ENCODE measurements at regions not wholly inside any gene's neighbourhood (a gene's known extent, or its start where the extent isn't known, plus 50 kb on each side); places are given as distances from the start of the nearest gene placed in this dataset.
A peak's percentile ranks its signal among the peaks of the same experiment; 100 is the strongest.
"Not testable (repeated sequence)": the region's sequence is repeated elsewhere in the genome, so short reads cannot be mapped to it uniquely, and the experiment has no call there.

DNA sequence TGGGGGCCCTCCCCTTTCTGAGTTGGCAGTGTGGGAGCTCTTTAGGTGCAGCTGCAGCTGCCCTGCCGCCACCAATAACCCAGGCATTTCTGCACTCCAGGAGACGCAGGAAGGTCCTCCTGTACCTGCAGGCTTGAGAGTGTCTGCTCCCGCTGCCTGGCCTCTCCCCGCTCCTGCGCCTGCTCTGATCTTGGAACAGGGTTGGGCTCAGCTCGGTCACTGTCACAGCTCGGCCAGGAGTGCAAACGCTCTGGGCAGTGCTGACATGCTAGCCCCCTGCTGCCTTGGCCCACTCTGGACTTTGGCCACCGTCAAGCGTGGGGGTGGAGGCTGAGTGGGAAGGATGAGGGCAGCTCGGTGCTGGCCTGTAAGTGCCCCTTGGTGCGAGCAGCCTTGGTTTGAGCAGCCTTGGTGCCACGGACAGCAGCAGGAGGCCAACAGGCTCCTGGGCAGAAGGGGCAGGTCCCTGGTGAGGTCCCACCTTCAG is 738.1 kb upstream of the GJE1 start:
- DNase-seq (ENCODE audit: low read depth in 2 of 2), result no peak

DNA sequence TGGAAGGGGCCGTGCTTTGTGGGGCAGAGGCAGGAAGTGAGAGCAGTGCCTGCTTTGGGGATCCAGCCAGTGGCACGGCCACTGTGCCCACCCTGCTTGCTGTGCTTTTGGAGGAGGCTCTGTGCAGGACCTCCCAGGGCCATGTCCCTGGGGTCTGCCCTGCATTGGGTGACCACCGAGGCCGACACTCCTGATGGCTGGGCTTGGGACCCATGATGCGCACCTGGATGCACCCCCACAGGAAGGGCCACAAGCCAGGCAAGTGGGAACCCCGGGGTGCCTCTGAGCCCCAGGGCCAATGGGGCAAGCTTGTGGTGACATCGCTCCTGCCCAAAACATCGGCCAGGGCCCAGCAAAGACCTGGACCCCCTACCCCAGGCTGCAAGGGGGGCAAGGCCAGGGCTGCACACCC is 738.6 kb upstream of the GJE1 start:
- DNase-seq (ENCODE audit: low read depth in 2 of 2), result no peak

GRCh38 chr6:141393405-141394124 is 739.2 kb upstream of the GJE1 start:
- no peak for DNase-seq (ENCODE audit: low read depth in 2 of 2)

DNA sequence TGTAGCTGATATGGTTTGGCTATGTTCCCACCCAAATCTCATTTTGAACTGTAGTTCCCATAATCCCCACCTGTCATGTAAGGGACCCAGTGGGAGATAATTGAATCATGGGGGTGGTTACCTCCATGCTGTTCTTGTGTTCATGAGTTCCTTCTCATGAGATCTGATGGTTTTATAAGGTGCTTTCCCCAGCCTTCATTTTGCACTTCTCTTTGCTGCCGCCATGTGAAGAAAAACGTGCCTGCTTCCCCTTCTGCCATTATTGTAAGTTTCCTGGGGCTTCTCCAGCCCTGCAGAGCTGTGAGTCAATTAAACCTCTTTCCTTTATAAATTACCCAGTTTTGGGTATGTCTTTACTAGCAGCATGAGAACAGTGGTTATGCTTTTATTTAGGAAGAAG is 741.6 kb upstream of the GJE1 start:
- not testable (repeated sequence) for DNase-seq (ENCODE audit: low read depth in 2 of 2)

DNA sequence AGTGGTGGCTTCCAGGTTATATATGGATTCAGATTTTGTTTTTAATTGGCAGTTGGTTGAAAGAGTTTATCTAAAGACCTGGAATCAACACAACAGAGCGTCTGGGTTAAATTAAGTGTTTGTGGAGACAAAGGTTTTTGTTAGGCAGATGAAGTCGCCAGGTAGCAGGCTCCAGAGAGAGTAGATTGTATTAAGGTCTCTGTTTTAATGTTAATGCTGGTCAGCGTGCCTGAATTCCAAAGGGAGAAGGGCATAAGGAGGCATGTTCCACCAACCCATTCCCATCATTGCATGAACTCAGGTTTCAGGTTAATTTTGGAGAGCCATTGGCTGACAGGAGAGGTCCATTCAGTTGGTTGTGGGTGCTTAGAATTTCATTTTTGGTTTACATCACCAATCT is 744.1 kb upstream of the GJE1 start:
- no peak for DNase-seq (ENCODE audit: low read depth in 2 of 2)

DNA sequence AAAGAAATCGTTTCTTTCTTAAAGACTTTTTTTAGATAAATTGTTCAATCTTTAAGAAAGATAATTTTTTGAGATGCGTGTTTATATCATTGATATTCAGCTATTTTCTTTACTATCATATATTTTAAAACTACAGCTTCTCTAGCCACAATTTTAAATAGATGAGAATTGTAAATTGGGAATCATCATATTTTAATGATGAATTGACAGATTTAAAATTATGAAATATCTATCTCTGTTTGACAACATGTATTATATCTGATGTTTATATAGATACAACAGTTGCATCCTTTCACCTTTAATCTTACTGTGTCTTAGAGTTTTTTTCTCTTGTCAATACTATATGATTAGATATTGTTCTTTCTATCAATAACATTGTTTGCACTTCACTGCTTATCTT is 762.3 kb upstream of the GJE1 start:
- DNase-seq (ENCODE audit: low read depth in 2 of 2), result no peak

DNA sequence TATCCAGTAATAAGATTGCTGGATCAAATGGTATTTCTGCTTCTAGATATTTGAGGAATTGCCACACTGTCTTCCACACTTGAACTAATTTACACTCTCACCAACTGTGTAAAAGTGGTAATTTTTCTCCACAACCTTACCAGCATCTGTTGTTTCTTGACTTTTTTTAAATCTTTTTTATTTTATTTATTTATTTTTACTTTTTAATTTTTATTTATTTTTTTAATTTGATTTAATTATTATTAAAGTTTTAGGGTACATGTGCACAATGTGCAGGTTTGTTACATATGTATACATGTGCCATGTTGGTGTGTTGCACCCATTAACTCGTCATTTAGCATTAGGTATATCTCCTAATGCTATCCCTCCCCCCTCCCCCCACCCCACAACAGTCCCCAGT is 765.9 kb upstream of the GJE1 start:
- not testable (repeated sequence) for DNase-seq (ENCODE audit: low read depth in 2 of 2)

DNA sequence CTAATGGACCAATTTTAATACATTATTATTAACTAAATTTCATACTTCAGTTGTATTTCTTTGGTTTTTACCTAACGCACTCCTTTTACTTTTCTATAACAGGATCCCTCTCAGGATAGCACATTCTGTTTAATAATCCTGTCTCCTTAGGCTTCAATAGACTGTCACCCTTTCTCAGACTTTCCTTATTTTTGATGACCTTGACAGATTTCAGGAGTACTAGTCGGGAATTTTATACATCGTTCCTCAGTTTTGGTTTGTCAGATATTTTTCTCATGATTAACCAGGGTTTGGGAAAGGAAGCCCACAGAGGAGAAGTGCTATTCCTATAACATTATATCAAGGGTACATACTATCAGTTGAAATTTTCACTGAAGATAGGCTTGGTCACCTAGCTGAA is 768.0 kb upstream of the GJE1 start:
- no peak for DNase-seq (ENCODE audit: low read depth in 2 of 2)

DNA sequence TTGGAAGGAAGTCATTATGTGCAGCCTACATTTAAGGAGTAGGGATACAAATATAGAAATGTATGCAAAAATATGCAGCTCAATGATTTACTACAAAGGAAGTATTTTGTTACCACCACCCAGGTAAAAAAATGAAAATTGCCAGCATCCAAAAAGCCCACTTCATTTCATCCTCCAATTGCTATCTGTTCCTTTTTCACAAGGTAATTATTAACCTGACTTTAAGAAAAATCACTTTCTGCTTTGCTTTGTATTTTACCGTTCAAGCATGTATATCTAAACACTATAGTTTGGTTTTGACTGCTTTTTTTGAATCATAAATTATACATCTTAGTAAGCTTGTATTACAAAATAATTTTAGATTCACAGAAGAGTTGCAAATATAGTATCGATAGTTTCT is 768.5 kb upstream of the GJE1 start:
- DNase-seq (ENCODE audit: low read depth in 2 of 2), result no peak

DNA sequence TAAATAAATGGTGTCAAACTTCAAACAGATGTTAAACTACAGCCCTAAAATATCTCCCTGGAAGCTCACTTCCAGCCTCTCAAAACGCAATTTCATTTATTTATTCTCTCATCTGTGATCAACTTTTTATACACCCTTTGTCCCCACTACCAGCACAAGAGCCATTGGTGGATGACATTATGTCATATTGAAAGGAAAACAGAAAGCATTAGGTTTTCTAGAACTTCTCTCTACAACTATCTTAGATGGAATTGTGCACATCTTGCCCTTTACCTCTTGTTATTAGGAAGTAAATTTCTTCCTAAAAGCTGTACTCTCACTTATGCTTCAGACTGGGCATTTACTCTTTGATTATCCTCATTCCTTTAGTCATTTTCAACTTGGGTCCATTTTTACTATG is 771.2 kb upstream of the GJE1 start:
- no peak for DNase-seq (ENCODE audit: low read depth in 2 of 2)

GRCh38 chr6:141359953-141360352 is 772.8 kb upstream of the GJE1 start:
- DNase-seq (ENCODE audit: low read depth in 2 of 2), result no peak

DNA sequence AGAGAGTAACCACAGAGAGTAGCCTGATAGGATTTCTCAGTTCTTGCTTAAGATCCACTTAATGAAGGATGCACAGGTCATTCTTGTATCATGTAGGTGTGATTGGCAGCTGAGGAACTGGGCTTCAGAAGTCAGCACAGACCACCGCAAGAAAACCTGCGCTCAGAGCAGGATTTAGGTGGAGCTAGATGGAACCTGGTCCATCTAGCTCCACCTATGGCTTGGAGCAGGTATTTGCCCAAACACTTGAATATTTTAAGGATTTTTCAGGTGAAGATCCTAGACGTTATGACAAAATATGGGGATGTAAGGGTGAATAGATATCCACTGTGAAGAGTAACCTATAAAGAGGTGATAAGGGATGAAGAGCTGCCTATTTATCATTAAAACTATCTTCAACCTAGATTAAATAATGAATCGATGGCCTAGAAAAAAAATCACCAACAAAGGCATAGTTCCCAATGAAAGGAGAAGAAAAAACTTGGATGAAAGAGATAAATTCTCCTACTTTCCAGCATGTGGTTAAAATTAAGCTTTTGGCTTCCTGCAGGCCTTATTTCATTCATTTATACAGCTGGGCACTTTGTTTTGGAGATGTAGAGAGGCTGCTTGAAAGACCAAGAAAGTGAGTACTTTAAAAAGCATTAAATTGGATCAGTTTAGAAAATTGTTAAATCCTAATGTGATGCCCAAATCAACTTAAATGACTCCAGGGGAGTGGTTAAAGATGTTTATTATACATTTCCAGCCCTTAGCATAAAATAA is 778.4 kb upstream of the GJE1 start:
- no peak for DNase-seq (ENCODE audit: low read depth in 2 of 2)

DNA sequence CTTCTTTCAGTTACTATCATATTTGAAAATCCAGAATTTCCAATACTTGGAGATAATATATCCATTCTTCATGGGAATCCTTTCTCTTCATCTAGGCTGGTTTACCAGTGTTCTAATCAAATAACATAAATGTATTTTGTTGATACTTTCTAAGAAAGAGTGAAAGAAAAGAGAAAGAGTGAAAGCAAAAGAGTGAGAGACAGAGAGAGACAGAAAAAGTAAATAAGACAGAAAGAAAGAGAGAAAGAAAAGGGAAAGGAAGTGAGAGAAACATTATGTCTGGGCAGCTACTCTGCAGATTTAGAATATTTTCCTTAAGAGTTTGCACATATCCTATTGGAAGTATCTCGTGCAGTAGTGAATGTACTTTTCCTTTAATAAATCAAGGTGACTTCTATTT is 781.0 kb upstream of the GJE1 start:
- DNase-seq (ENCODE audit: low read depth in 2 of 2), result no peak

DNA sequence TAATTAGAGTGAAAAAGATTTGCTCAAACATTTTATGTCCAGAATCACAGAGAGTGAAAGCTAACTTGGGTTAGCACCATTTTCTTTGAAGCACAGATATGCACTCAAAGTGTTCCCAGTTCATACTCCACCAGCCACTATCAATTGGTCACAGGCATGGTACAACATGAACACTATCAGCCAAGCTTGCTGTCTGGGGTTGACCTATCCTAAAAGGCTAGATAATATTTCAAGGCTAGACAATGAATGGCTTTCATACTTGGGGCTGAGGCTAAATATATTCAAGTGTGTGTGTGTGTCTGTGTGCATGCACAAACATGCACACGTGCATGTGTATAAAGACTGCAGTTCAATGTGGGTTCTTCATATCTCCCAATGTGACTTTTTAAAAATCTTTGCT is 783.0 kb upstream of the GJE1 start:
- DNase-seq (ENCODE audit: low read depth in 2 of 2), result no peak

- no peak for DNase-seq (ENCODE audit: low read depth in 2 of 2)
Observed at GRCh38 chr6:141347906-141348492, 784.7 kb upstream of the GJE1 start.

- DNase-seq (ENCODE audit: low read depth in 2 of 2), result no peak
Observed at GRCh38 chr6:141347086-141347485, 785.6 kb upstream of the GJE1 start.

DNA sequence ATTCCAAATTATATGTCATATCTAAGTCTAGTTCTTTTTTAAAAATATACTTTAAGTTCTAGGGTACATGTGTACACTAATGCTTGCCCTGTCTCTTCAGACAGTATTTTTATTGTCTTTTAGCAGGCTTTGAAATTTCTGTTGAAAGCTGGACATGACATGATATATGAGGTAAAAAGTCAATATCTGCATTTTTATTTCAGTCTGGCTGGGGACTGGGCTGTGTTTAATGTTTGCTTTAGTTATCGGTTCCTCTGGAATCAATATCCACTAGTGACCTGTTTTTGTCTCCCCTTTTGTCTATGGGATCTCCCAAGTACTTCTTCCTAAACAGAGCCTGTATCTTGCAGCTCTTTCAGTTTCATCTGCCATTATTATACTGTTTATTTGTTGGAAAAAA is 786.2 kb upstream of the GJE1 start:
- DNase-seq (ENCODE audit: low read depth in 2 of 2), result no peak

- no peak for DNase-seq (ENCODE audit: low read depth in 2 of 2)
Observed at GRCh38 chr6:141337191-141337590, 795.5 kb upstream of the GJE1 start.

- no peak for DNase-seq (ENCODE audit: low read depth in 2 of 2)
Observed at GRCh38 chr6:141335477-141336273, 797.0 kb upstream of the GJE1 start.

GRCh38 chr6:141326925-141327324 is 805.8 kb upstream of the GJE1 start:
- no peak for DNase-seq (ENCODE audit: low read depth in 2 of 2)

GRCh38 chr6:141326426-141326825 is 806.3 kb upstream of the GJE1 start:
- DNase-seq (ENCODE audit: low read depth in 2 of 2), result peak; percentile 15 to 42
